ENCODE measurements at regions not wholly inside any gene's neighbourhood (a gene's known extent, or its start where the extent isn't known, plus 50 kb on each side); places are given as distances from the start of the nearest gene placed in this dataset.

GRCh38 chr12:24197532-24197931, 248.1 kb upstream of the SOX5 start:
- H3K9ac ChIP-seq (ENCODE audit: insufficient read depth, low read depth, low read length), result no peak overlapping the region
- TF ChIP-seq TOPORS (CRISPR knock-in tag; IDR thresholded peaks at IDR 0.05) (no peak), ZNF878 (CRISPR knock-in tag; IDR thresholded peaks at IDR 0.05) (no peak), MXD3 (CRISPR knock-in tag; IDR thresholded peaks at IDR 0.05) (no peak), ADNP (CRISPR knock-in tag; IDR thresholded peaks at IDR 0.05) (no peak), SIX1 (CRISPR knock-in tag; IDR thresholded peaks at IDR 0.05; ENCODE audit: borderline replicate concordance) (no peak), FOXK2 (IDR thresholded peaks at IDR 0.05) (no peak), ZNF562 (CRISPR knock-in tag; IDR thresholded peaks at IDR 0.05; ENCODE audit: borderline replicate concordance) (no peak), ZNF260 (CRISPR knock-in tag; IDR thresholded peaks at IDR 0.05; ENCODE audit: borderline replicate concordance, low read depth) (no peak), KLF11 (CRISPR knock-in tag; IDR thresholded peaks at IDR 0.05) (no peak), ZNF703 (CRISPR knock-in tag; IDR thresholded peaks at IDR 0.05; ENCODE audit: borderline replicate concordance) (no peak), SIN3A (IDR thresholded peaks at IDR 0.05; ENCODE audit: borderline replicate concordance, low read depth, low read length) (no peak), THAP11 (CRISPR knock-in tag; IDR thresholded peaks at IDR 0.05) (no peak), ZEB1 (IDR thresholded peaks at IDR 0.05; ENCODE audit: insufficient replicate concordance, low read depth) (no peak)
- intact Hi-C loops (cut with micrococcal nuclease; ENCODE audit: unreplicated experiment) (no loop called here), in situ Hi-C loops (cut with HindIII; ENCODE audit: extremely low pct_ligation_motif_present, low pct_unique_long_range_greater_than_20kb) (no loop called here)
- H2AFZ ChIP-seq (ENCODE audit: low read length), result no peak overlapping the region
- H3K4me3 ChIP-seq (replicated peaks in 1 of 3; ENCODE audit: insufficient read depth in 1 of 3, low read depth in 2 of 3, low read length in 3 of 3), result no peak overlapping the region
- ChIA-PET CTCF (ENCODE audit: low intra/inter-chr PET ratio, low total read pairs) (no interaction called here), POLR2A (no interaction called here)
- H3K79me2 ChIP-seq (ENCODE audit: insufficient read depth, low read length), result no peaks in the 10 kb centered on the region
- no peak for ATAC-seq
- no peaks in the 10 kb centered on the region for H3K4me1 ChIP-seq (ENCODE audit: insufficient read depth, low read length)
- no peaks in the 10 kb centered on the region for H3K9me3 ChIP-seq (ENCODE audit: low read length)
- no peaks in the 10 kb centered on the region for H3K36me3 ChIP-seq (replicated peaks in 1 of 2; ENCODE audit: control insufficient read depth in 1 of 2, insufficient read depth in 2 of 2, low read length in 2 of 2)
- no peak overlapping the region for H3K27ac ChIP-seq (ENCODE audit: extremely low read length, insufficient read depth, low read length)
- FAIRE-seq, result no peak
- no peak for DNase-seq (ENCODE audit: low spot score)
- H3K27me3 ChIP-seq (ENCODE audit: control insufficient read depth in 1 of 2, insufficient read depth in 2 of 2, low read length in 2 of 2), result peaks cover 0 to 7% of the 10 kb centered on the region in 2 experiments; a peak in 1 of 5 replicates
- H3K4me2 ChIP-seq (ENCODE audit: low read depth, low read length), result no peak overlapping the region
- WGBS (ENCODE audit: low lambda C conversion rate), result 42% methylated on average over 2 of the region's 5 CpGs
- no TSS peak for BruUV-seq (replicated peaks)
- H4K20me1 ChIP-seq (ENCODE audit: insufficient read depth, low read length), result no peaks in the 10 kb centered on the region

All from HepG2 (cell line).